Caco-2 (cell line): ENCODE measurements at regions not wholly inside any gene's neighbourhood (a gene's known extent, or its start where the extent isn't known, plus 50 kb on each side); places are given as distances from the start of the nearest gene placed in this dataset.

Experiments used
- BruUV-seq: library from RNA; stranded (reverse); fragments of 400-500 nt; replicated peaks from 2 replicates; lab custom pipeline; 2021; lab: Mats Ljungman, UMichigan
- CTCF ChIA-PET: fragments of 300-600 bp; sonication (Branson Sonifier 250); formaldehyde crosslinking; loops from one replicate; lab custom pipeline; 2022; ENCODE audit warnings: antibody characterized with exemption; lab: Charles Lee
- POLR2A ChIA-PET: fragments of 300-600 bp; sonication (Branson Sonifier 250); formaldehyde crosslinking; loops from one replicate; lab custom pipeline; 2022; ENCODE audit warnings: antibody characterized with exemption; lab: Charles Lee
- DNase-seq, 2 experiments: peaks; one replicate each; pipeline versions ENCODE4 v3.0.0 to v3.0.0-alpha.2; 2020 to 2022
- H3K27me3 ChIP-seq: replicated peaks from 2 replicates; pipeline ENCODE4 v1.6.0; 2011; ENCODE audit warnings: low read length; ENCODE audit not compliant: control insufficient read depth, insufficient read depth
- H3K36me3 ChIP-seq: 2 replicates; pipeline ENCODE4 v1.5.1; 2011; ENCODE audit warnings: low read length; ENCODE audit not compliant: control insufficient read depth, insufficient read depth
- H3K4me1 ChIP-seq: fragments of 250-450 bp; sonication (Bioruptor Pico); 2 replicates; pipeline ENCODE4 v1.5.1; 2020; ENCODE audit warnings: mild to moderate bottlenecking
- H3K4me3 ChIP-seq: 2 replicates; pipeline ENCODE4 v1.5.1; 2011; ENCODE audit warnings: low read depth, mild to moderate bottlenecking, control low read depth, low read length
- H3K9me3 ChIP-seq: fragments of 250-450 bp; sonication (Bioruptor Pico); 2 replicates; pipeline ENCODE4 v1.5.1; 2020; ENCODE audit warnings: mild to moderate bottlenecking, moderate library complexity
- H3K27ac Mint-ChIP-seq: one replicate; pipeline ENCODE4 v1.8.0; 2022; ENCODE audit warnings: mixed read lengths; ENCODE audit not compliant: unreplicated experiment
- H3K27me3 Mint-ChIP-seq: one replicate; pipeline ENCODE4 v1.8.0; 2022; ENCODE audit warnings: mixed read lengths; ENCODE audit not compliant: insufficient read depth, unreplicated experiment
- H3K36me3 Mint-ChIP-seq: one replicate; pipeline ENCODE4 v1.8.0; 2022; ENCODE audit warnings: mild to moderate bottlenecking, mixed read lengths; ENCODE audit not compliant: insufficient read depth, unreplicated experiment
- H3K4me1 Mint-ChIP-seq: one replicate; pipeline ENCODE4 v1.8.0; 2022; ENCODE audit warnings: low read depth, mixed read lengths; ENCODE audit not compliant: unreplicated experiment
- H3K4me3 Mint-ChIP-seq: one replicate; pipeline ENCODE4 v1.8.0; 2022; ENCODE audit warnings: mild to moderate bottlenecking, moderate library complexity, mixed read lengths; ENCODE audit not compliant: unreplicated experiment
- H3K9me3 Mint-ChIP-seq: one replicate; pipeline ENCODE4 v1.8.0; 2022; ENCODE audit warnings: mixed read lengths; ENCODE audit not compliant: unreplicated experiment
- CTCF ChIP-seq, 2 experiments: fragments of 200-600 bp in 1 of 2; IDR thresholded peaks; 1 replicate in 1 of 2; 2 replicates in 1 of 2; pipeline versions ENCODE4 v1.5.1 to v1.8.0; 2011 to 2022; ENCODE audit warnings: antibody characterized with exemption in 1 of 2, control low read depth in 1 of 2, inconsistent platforms in 1 of 2, low read depth in 1 of 2, low read length in 1 of 2, mild to moderate bottlenecking in 1 of 2, moderate library complexity in 1 of 2; ENCODE audit not compliant: insufficient read depth in 1 of 2, severe bottlenecking in 1 of 2, unreplicated experiment in 1 of 2
- intact Hi-C: fragments of 100-400 bp; cut with micrococcal nuclease; formaldehyde crosslinking; loops from one replicate; pipeline ENCODE4 v1.10.0; 2022; ENCODE audit not compliant: unreplicated experiment

DNA sequence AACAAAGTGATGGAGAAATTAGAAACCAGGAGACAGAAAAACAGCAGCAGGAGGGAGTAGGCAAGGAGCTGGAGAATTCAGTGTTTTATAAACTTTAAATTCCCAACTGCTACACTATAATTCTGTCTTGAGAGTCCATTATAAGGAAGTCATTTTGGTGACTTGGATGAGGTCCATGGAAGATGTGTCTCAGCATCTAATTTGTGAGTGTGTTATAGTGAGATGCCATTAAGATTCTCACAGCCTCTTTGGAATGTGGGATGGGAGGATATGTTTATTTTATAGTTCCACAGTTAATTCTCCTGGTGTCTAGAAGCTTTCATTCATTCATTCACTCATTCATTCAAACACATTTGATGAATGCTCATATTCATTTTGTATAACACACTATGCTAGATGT lies 206.0 kb upstream of the MYOCD start:
- intact Hi-C loops = no loop called here
- no peak for TF ChIP-seq CTCF (IDR thresholded peaks at IDR 0.05; ENCODE audit: insufficient read depth in 1 of 2, low read depth in 1 of 2, low read length in 1 of 2, severe bottlenecking in 1 of 2, unreplicated experiment in 1 of 2)
- H3K9me3 Mint-ChIP-seq = peaks cover 10% of the 10 kb centered on the region
- H3K36me3 ChIP-seq = no peaks in the 10 kb centered on the region
- H3K27ac Mint-ChIP-seq = no peak overlapping the region
- POLR2A ChIA-PET = no interaction called here
- H3K4me3 ChIP-seq = no peak overlapping the region
- no peak for DNase-seq
- BruUV-seq = no TSS peak
- no peaks in the 10 kb centered on the region for H3K9me3 ChIP-seq
- H3K36me3 Mint-ChIP-seq = no peaks in the 10 kb centered on the region
- H3K4me3 Mint-ChIP-seq = no peak overlapping the region
- CTCF ChIA-PET = no interaction called here
- no peaks in the 10 kb centered on the region for H3K27me3 Mint-ChIP-seq
- H3K27me3 ChIP-seq = no peaks in the 10 kb centered on the region
- no peaks in the 10 kb centered on the region for H3K4me1 ChIP-seq
- no peaks in the 10 kb centered on the region for H3K4me1 Mint-ChIP-seq

DNA sequence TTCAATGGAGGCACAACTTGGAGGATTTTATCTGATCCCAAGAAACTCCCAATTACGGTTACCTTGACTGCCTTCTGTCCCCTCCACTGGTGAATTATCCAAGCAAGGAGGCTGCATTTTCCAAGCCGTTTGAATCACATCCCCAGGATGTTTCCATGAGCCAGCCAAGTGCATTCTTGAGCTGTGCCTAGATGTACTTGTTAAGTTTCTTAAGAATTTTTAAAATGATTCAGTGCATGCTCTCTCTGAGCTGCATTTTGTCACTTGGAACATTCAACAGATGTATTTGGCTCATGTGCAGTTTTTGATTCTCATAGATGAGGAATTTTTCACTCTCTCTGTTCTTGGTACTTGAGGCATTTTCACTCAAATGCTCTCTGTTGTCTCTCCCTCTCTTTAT lies 202.6 kb upstream of the MYOCD start:
- no peak overlapping the region for H3K4me3 Mint-ChIP-seq

DNA sequence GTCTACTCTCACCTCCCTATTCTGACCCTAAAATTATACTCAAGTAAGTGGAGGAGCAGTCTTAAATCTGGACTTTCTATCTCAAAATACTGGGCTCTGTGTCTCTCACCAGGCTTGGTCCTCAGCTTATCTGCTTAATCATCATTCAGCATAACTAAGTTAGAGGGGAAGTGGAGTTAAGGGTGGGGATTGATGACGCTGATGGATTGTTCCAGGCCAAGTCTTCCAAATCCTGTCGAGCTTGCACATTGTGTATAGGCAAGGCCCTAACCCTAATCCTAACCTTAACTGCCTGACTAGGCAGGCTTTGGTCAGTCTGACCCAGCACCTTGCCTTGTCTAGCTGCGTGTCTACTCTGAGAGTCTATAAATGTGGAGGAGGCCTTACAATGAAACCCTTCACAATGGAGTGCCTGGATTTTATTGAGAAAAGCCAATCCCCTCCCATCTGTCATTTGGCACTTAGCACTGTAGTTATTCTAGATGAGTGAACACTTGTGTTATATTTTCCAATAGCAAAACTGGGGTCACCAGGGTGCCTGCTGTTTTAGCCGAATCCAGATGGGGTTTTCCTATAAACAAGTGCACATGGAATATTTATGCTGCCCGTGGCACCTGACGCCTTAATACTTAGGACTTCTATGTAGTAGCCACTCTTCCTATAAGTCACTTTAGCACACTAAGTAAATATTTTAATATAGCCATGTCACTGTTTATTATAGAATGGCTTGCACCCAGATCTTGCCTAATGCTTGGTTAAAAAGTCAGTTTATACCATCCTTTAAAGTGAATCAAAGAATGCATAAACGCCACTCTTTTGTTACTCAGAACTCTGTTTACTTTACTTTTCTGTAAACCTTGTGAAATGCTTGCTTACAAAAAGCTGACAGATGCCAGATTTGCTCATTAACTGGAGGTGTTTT lies 193.2 kb upstream of the MYOCD start:
- no peak for TF ChIP-seq CTCF (IDR thresholded peaks at IDR 0.05; ENCODE audit: insufficient read depth in 1 of 2, low read depth in 1 of 2, low read length in 1 of 2, severe bottlenecking in 1 of 2, unreplicated experiment in 1 of 2)
- Mint-ChIP-seq H3K27me3 (no peaks in the 10 kb centered on the region), H3K9me3 (no peaks in the 10 kb centered on the region), H3K4me3 (no peak overlapping the region), H3K4me1 (no peaks in the 10 kb centered on the region), H3K27ac (no peak overlapping the region), H3K36me3 (no peaks in the 10 kb centered on the region)
- ChIA-PET POLR2A (no interaction called here), CTCF (no interaction called here)
- no peaks in the 10 kb centered on the region for H3K4me1 ChIP-seq
- no peaks in the 10 kb centered on the region for H3K36me3 ChIP-seq
- no peaks in the 10 kb centered on the region for H3K9me3 ChIP-seq
- H3K27me3 ChIP-seq = no peaks in the 10 kb centered on the region
- no peak for DNase-seq
- no TSS peak for BruUV-seq
- no peak overlapping the region for H3K4me3 ChIP-seq
- intact Hi-C loops = no loop called here

More for the DNA sequence above, 202.6 kb upstream of the MYOCD start:
- no peaks in the 10 kb centered on the region for H3K4me1 ChIP-seq
- ChIA-PET POLR2A (no interaction called here), CTCF (no interaction called here)
- no peaks in the 10 kb centered on the region for H3K36me3 ChIP-seq
- no peaks in the 10 kb centered on the region for H3K9me3 ChIP-seq
- no TSS peak for BruUV-seq
- intact Hi-C loops = no loop called here
- no peak overlapping the region for H3K4me3 ChIP-seq
- Mint-ChIP-seq H3K9me3 (no peaks in the 10 kb centered on the region), H3K27ac (no peak overlapping the region), H3K4me1 (no peaks in the 10 kb centered on the region), H3K27me3 (no peaks in the 10 kb centered on the region), H3K36me3 (no peaks in the 10 kb centered on the region)
- DNase-seq = no peak
- no peak for TF ChIP-seq CTCF (IDR thresholded peaks at IDR 0.05; ENCODE audit: insufficient read depth in 1 of 2, low read depth in 1 of 2, low read length in 1 of 2, severe bottlenecking in 1 of 2, unreplicated experiment in 1 of 2)
- no peaks in the 10 kb centered on the region for H3K27me3 ChIP-seq
